ENCODE measurements at regions not wholly inside any gene's neighbourhood (a gene's known extent, or its start where the extent isn't known, plus 50 kb on each side); places are given as distances from the start of the nearest gene placed in this dataset.

DNA sequence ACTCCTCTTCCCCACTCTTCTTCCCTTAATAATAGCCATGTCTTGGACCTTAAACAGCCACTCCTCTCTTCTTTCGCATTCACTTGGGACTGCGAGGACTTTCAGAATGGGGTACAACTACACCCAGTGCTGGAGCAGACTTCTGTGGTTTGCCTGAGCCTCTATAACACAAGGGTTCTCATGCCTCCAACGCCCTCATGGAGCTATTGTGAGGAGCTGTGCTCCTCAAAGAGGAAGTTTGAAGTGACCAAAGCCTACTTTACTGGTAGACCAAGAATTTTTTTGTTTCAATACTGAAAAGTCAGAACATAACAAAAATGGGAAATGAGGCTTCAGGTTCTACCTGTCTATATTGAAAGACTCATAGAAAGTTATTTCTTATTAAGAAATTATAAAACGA, 316.4 kb downstream of the PIK3R1 start:
- Histone ChIP-seq H3K4me1 (peaks cover 3 to 24% (median 20%) of the 10 kb centered on the region in 4 donors), H3K36me3 (no peaks in the 10 kb centered on the region), H3K27me3 (no peaks in the 10 kb centered on the region), H3K27ac (no peak overlapping the region), H3K9me3 (peaks cover 0 to 6% of the 10 kb centered on the region in 2 donors), H3K4me3 (no peak overlapping the region)
- WGBS, 2 donors (ENCODE audit: low coverage in 1 of 2): 82 to 91% methylated on average over 4 of the region's 4 CpGs
- in situ Hi-C loops (cut with MboI; ENCODE audit: low pct_ligation_motif_present in 1 of 4, low pct_unique_long_range_greater_than_20kb in 1 of 4, low sequenced_read_pairs in 3 of 4): no loop called here
- TF ChIP-seq POLR2A (IDR thresholded peaks at IDR 0.05) (no peak), POLR2AphosphoS5 (IDR thresholded peaks at IDR 0.05) (no peak), EP300 (IDR thresholded peaks at IDR 0.05; ENCODE audit: low read depth) (no peak)
- TF ChIP-seq, protein P1, sequence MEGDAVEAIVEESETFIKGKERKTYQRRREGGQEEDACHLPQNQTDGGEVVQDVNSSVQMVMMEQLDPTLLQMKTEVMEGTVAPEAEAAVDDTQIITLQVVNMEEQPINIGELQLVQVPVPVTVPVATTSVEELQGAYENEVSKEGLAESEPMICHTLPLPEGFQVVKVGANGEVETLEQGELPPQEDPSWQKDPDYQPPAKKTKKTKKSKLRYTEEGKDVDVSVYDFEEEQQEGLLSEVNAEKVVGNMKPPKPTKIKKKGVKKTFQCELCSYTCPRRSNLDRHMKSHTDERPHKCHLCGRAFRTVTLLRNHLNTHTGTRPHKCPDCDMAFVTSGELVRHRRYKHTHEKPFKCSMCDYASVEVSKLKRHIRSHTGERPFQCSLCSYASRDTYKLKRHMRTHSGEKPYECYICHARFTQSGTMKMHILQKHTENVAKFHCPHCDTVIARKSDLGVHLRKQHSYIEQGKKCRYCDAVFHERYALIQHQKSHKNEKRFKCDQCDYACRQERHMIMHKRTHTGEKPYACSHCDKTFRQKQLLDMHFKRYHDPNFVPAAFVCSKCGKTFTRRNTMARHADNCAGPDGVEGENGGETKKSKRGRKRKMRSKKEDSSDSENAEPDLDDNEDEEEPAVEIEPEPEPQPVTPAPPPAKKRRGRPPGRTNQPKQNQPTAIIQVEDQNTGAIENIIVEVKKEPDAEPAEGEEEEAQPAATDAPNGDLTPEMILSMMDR (IDR thresholded peaks at IDR 0.05): no peak
- DNase-seq: no peak
- intact Hi-C loops (cut with DNase I; ENCODE audit: low total_unique reads): no loop called here

DNA sequence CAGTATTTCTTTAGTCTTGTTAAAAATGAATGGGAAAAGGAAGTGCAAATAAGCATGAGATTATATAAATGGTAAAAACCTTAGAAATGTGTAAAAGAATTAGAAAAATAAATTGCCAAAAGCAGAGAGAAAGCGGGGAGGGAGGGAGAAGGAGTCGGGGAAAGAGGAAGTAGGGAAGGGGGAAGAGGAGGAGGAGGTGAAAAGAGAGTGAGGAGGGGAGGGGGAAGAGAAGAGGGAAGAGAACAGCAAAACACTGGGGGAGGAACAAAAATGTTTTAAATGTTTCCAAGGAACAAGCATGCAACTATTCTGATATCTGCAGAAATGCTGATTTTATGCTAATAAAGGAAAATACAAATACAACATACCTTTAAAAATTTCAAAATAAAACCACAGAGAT, 317.5 kb downstream of the PIK3R1 start:
- H3K4me1 ChIP-seq: peaks cover 3 to 24% (median 20%) of the 10 kb centered on the region in 4 donors
- H3K27me3 ChIP-seq: no peaks in the 10 kb centered on the region
- H3K36me3 ChIP-seq: no peaks in the 10 kb centered on the region
- in situ Hi-C loops (cut with MboI; ENCODE audit: low pct_ligation_motif_present in 1 of 4, low pct_unique_long_range_greater_than_20kb in 1 of 4, low sequenced_read_pairs in 3 of 4): no loop called here
- TF ChIP-seq, protein P1 (IDR thresholded peaks at IDR 0.05): no peak
- TF ChIP-seq POLR2AphosphoS5 (IDR thresholded peaks at IDR 0.05): no peak
- TF ChIP-seq POLR2A (IDR thresholded peaks at IDR 0.05): no peak
- no peak for TF ChIP-seq EP300 (IDR thresholded peaks at IDR 0.05; ENCODE audit: low read depth)
- peak overlapping the region in 3 of 4 donors; percentile 66 to 81 (median 71) for H3K27ac ChIP-seq
- H3K4me3 ChIP-seq: no peak overlapping the region
- H3K9me3 ChIP-seq: peaks cover 0 to 4% of the 10 kb centered on the region in 2 donors
- intact Hi-C loops (cut with DNase I; ENCODE audit: low total_unique reads): no loop called here
- WGBS, 2 donors (ENCODE audit: low coverage in 1 of 2): 8 to 45% methylated on average over 2 of the region's 2 CpGs
- no peak for DNase-seq

DNA sequence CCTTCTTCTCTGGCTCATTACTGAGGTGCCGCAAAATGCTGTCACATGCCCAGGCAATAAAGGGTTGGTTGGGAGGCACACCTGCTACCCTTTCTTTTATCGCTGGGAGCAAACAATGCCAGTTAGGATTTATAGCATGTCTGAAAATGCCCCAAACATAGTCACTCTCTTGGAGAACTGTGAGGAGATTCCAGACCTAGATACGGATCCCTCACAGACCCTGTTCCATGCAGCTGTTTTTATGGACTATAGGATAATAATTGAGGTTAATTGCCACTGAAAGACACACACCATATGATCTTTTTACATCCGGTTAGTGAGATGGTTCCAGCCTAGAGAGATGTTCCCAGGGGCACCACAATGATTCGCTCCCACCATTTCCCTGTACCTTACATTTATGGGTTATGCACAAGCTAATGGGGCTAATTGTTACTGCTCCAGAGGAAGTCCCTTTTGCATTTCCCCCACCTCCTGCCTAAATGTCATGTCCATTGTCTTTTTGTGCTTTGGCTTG, 318.1 kb downstream of the PIK3R1 start:
- TF ChIP-seq, protein P1 (IDR thresholded peaks at IDR 0.05): no peak
- TF ChIP-seq EP300 (IDR thresholded peaks at IDR 0.05; ENCODE audit: low read depth) (no peak), POLR2AphosphoS5 (IDR thresholded peaks at IDR 0.05) (no peak), POLR2A (IDR thresholded peaks at IDR 0.05) (no peak)
- Histone ChIP-seq H3K27me3 (no peaks in the 10 kb centered on the region), H3K27ac (peak overlapping the region; percentile 58 to 81 (median 68)), H3K9me3 (no peaks in the 10 kb centered on the region), H3K36me3 (no peaks in the 10 kb centered on the region), H3K4me3 (no peak overlapping the region), H3K4me1 (peaks cover 3 to 24% (median 20%) of the 10 kb centered on the region in 4 donors)
- intact Hi-C loops (cut with DNase I; ENCODE audit: low total_unique reads) (no loop called here), in situ Hi-C loops (cut with MboI; ENCODE audit: low pct_ligation_motif_present in 1 of 4, low pct_unique_long_range_greater_than_20kb in 1 of 4, low sequenced_read_pairs in 3 of 4) (no loop called here)
- peak; percentile 41 for DNase-seq
- WGBS, 2 donors (ENCODE audit: low coverage in 1 of 2): 32 to 35% methylated on average over 3 to 5 of the region's 5 CpGs

DNA sequence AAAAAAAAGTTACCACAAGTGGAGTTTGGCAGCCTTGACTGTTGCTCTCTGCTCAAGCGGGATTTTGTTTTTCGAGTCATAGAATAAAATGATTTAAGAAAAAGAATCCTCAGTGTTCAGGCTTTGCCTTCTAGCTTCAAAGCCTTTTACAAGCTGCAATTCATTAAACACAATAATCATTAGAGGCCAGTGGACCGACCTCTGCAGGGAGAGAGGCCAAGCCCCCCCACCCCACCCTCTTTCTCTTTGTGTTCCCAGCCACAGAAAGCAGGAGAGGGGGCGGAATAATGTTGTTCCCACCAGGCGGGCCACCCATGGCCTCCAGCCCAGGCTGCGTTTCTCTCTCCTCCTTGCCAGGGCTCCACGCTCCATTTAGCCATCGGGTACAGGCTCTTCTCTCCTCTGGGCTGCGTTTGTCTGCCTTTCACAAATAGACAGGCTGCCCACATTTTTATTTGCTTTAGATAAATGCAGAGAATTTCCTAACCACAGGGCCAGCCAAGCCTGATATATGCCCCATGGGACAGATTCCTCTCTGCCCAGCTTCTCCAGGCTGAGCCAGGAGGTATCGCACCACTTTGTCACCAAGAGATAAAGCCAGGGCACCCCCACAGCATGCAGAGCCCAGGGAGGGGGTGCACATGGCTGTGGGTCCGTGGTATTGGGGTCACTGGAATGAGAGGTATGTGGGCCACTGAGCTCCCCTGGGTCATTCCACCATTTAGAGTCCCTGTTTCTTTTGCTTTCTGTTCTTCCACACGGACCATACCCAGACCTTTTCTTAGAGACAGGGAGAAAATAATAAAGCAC, 318.8 kb downstream of the PIK3R1 start:
- Histone ChIP-seq H3K27me3 (no peaks in the 10 kb centered on the region), H3K9me3 (no peaks in the 10 kb centered on the region), H3K4me3 (no peak overlapping the region), H3K4me1 (peaks cover 3 to 24% (median 20%) of the 10 kb centered on the region in 4 donors), H3K27ac (peak overlapping the region; percentile 58 to 81 (median 68)), H3K36me3 (no peaks in the 10 kb centered on the region)
- in situ Hi-C loops (cut with MboI; ENCODE audit: low pct_ligation_motif_present in 1 of 4, low pct_unique_long_range_greater_than_20kb in 1 of 4, low sequenced_read_pairs in 3 of 4) (no loop called here), intact Hi-C loops (cut with DNase I; ENCODE audit: low total_unique reads) (no loop called here)
- WGBS, 2 donors (ENCODE audit: low coverage in 1 of 2): 19 to 41% methylated on average over 6 to 12 of the region's 12 CpGs
- TF ChIP-seq POLR2AphosphoS5 (IDR thresholded peaks at IDR 0.05) (no peak), EP300 (IDR thresholded peaks at IDR 0.05; ENCODE audit: low read depth) (no peak), POLR2A (IDR thresholded peaks at IDR 0.05) (no peak)
- TF ChIP-seq, protein P1 (IDR thresholded peaks at IDR 0.05): no peak
- DNase-seq: peak; percentile 10

All from transverse colon (tissue), 4 donors.